SJSA1 (cell line): ENCODE measurements at regions not wholly inside any gene's neighbourhood (a gene's known extent, or its start where the extent isn't known, plus 50 kb on each side); places are given as distances from the start of the nearest gene placed in this dataset.

ENCODE experiments used
- DNase-seq, 2 experiments: peaks; one replicate each; pipeline ENCODE4 v3.0.0-alpha.2; 2015 to 2020; ENCODE audit warnings: low spot score in 2 of 2, low read depth in 1 of 2
- H3K27ac ChIP-seq: fragments of 250-450 bp; sonication (Bioruptor Pico); 2 replicates; pipeline ENCODE4 v1.5.1; 2020; ENCODE audit warnings: mild to moderate bottlenecking, moderate library complexity
- H3K27me3 ChIP-seq: fragments of 250-450 bp; sonication (Bioruptor Pico); replicated peaks from 2 replicates; pipeline ENCODE4 v1.5.1; 2020; ENCODE audit warnings: mild to moderate bottlenecking, moderate library complexity
- H3K36me3 ChIP-seq: fragments of 250-450 bp; sonication (Bioruptor Pico); 2 replicates; pipeline ENCODE4 v1.5.1; 2020; ENCODE audit warnings: mild to moderate bottlenecking
- H3K4me1 ChIP-seq: fragments of 250-450 bp; sonication (Bioruptor Pico); replicated peaks from 2 replicates; pipeline ENCODE4 v1.6.1; 2021; ENCODE audit warnings: mild to moderate bottlenecking
- H3K4me3 ChIP-seq: fragments of 250-450 bp; sonication (Bioruptor Pico); 2 replicates; pipeline ENCODE4 v1.5.1; 2020; ENCODE audit warnings: mild to moderate bottlenecking
- H3K9me3 ChIP-seq: fragments of 250-450 bp; sonication (Bioruptor Pico); replicated peaks from 2 replicates; pipeline ENCODE4 v1.5.1; 2020; ENCODE audit warnings: mild to moderate bottlenecking

DNA sequence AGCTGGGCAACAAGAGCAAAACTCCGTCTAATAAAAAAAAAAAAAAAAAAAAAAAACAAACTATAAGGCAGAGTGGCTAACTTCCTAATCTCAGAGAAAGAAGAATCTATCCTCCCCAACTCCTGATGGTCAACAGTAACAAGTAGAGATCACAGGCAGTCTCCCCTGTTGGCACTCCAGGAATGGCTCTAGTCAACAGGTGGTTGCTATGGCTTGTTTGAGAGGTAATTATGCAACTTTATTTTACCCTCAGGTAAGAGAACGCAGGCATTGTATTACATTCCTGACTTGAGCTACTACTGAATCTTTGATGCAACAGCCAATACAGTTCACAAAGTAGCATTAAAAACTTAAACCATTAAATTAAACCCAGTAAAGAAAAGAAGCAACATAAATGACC lies 180.3 kb downstream of the DICER1 start:
- H3K27me3 ChIP-seq = no peaks in the 10 kb centered on the region
- no peak overlapping the region for H3K27ac ChIP-seq
- H3K4me1 ChIP-seq = peaks cover 6% of the 10 kb centered on the region
- H3K9me3 ChIP-seq = no peaks in the 10 kb centered on the region
- no peak for DNase-seq
- no peaks in the 10 kb centered on the region for H3K36me3 ChIP-seq
- no peak overlapping the region for H3K4me3 ChIP-seq

DNA sequence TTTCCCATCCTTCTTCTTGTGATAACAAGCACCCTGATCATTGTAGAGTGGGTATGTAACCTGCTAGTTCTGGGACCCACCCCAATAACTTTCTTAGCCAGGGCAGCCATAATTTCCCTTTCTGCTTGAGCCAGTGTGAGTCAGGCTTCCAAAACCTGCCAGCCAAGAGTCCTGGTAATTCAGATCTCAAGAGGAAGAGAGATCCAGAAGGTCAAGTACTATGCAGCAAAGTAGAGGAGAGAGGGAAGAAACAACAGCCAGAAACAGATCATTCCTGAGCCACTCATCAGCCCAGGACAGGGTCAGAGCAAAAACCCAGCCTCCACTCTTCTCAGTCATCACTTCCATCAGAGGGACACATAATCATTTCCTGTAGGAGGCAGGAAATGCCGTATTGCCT lies 182.0 kb downstream of the DICER1 start:
- peaks cover 21% of the 10 kb centered on the region for H3K4me1 ChIP-seq
- no peak overlapping the region for H3K4me3 ChIP-seq
- H3K27ac ChIP-seq = no peak overlapping the region
- DNase-seq = no peak
- H3K27me3 ChIP-seq = no peaks in the 10 kb centered on the region
- H3K36me3 ChIP-seq = no peaks in the 10 kb centered on the region
- H3K9me3 ChIP-seq = no peaks in the 10 kb centered on the region

DNA sequence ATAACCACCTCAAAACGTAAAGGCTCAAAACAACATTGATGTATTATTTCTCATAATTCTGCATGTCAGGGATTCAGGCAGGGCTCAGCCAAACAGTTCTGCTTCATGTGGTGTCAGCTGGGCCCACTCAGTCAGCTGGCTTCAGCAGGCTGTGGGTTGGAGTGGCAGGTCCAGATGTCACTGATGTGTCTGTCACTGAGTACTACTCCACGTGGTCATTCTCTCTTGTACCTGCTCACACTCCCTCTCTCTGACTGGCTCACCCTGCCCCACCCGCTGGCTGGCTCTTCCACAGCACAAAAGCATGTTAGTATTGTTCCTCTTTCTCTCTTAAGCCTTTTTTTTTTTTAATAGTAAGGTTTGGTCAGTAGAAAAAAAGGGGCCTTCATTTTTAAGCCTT lies 182.4 kb downstream of the DICER1 start:
- Histone ChIP-seq H3K36me3 (no peaks in the 10 kb centered on the region), H3K27me3 (no peaks in the 10 kb centered on the region), H3K27ac (no peak overlapping the region), H3K4me3 (no peak overlapping the region), H3K9me3 (no peaks in the 10 kb centered on the region), H3K4me1 (peaks cover 21% of the 10 kb centered on the region)
- DNase-seq = no peak

DNA sequence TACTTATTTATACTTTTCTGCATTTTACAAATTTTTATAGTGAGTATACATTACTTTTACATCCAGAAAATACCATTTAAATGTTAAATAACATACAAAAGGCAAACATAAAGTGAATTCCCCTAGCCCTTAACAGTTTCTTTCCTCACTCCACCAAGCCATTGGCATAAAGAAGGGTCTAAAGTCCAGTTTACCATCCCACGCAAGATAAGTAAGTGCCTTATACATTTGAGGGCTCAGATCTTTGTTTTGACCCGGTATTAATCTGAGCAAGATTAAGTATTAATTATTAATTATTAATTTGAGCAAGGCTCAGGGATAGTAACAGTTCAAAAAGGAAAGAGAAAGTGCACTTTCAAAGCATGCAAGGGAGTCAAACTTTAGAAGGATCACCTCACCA lies 182.9 kb downstream of the DICER1 start:
- Histone ChIP-seq H3K4me1 (peaks cover 21% of the 10 kb centered on the region), H3K9me3 (no peaks in the 10 kb centered on the region), H3K4me3 (no peak overlapping the region), H3K36me3 (no peaks in the 10 kb centered on the region), H3K27me3 (no peaks in the 10 kb centered on the region), H3K27ac (no peak overlapping the region)
- DNase-seq = no peak

DNA sequence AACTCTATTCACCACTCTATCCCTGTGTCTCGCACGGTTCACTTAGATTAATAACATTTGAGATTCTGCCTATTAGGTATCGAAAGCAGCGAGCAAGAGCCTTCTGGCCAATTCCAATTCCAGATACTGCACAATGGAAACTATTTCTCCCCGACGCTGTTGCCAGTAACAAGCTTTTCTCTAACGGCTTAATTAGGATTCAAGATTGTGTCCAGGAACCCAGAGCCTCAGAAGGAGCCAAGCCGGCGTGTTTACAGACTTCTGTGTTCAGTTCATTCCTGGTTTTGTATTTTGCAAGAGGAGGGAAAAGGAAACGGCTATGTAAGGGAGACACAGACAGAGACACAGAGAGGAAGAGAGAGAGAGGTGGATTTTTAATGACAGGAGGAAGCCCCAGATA lies 185.6 kb downstream of the DICER1 start:
- peak overlapping the region; percentile 70 for H3K27ac ChIP-seq
- DNase-seq = peak in 1 of 2 experiments; percentile 44

DNA sequence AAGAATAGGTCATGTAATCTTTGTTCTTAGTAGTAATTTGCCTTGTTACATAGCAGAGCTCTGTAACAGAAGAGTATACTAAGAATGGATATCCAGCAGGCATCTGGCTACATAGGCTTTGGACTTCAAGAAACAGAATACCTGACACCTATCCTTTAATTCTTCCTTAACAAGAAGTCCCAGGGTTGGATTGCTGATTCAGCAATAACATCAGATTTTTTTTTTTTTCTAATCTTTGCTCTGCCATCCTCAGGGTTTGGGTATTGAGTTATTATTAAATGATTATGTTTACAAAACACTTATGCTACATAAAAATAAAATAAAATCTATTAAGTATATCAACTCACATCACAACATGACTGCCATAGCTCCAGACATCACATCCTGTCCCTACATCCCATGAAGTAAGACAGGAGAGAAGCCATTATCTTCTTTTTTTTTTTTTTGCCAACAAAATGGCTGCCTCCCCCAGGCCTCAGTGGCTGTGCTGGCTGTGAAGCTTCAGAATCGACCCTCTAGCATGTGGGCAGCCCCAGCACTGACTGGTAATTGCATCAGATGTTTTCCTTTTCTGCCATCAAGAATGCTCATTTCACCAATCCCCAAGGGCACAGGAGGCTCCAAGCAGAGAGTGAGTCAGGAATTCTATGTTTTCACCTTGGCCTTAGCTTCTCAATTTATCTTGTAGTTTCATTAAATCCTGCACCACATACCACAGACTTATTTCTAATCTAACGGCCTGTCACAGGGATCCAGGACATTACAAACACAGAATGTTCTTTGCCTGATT lies 186.2 kb downstream of the DICER1 start:
- Histone ChIP-seq H3K27ac (peak overlapping the region; percentile 70), H3K27me3 (no peaks in the 10 kb centered on the region), H3K4me1 (peaks cover 37% of the 10 kb centered on the region), H3K36me3 (no peaks in the 10 kb centered on the region), H3K9me3 (no peaks in the 10 kb centered on the region), H3K4me3 (no peak overlapping the region)
- DNase-seq = no peak

More for the DNA sequence above, 185.6 kb downstream of the DICER1 start:
- no peaks in the 10 kb centered on the region for H3K9me3 ChIP-seq
- H3K27me3 ChIP-seq = no peaks in the 10 kb centered on the region
- H3K4me1 ChIP-seq = peaks cover 32% of the 10 kb centered on the region
- H3K4me3 ChIP-seq = no peak overlapping the region
- H3K36me3 ChIP-seq = no peaks in the 10 kb centered on the region

DNA sequence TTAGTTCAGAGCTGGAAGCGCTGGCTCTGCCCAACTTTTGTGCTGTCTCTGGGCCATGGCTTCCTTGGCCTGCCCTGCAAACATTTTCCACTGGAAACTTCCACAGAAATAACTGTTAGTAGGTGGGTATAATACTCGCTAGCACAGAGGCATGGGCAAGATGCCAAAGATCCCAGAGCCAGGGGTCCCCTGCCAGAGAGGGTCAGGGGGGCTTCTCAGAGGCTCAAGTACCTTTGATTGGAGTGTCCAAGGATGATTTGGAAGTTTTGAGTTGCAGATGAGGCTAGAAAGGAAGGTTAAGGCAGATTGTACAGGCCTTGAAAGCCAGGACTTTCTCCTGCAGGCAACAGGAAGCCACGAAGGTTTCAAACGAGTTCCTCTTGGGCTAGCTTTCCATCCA lies 187.6 kb downstream of the DICER1 start:
- peaks cover 45% of the 10 kb centered on the region for H3K4me1 ChIP-seq
- no peaks in the 10 kb centered on the region for H3K9me3 ChIP-seq
- no peak for DNase-seq
- H3K27ac ChIP-seq = no peak overlapping the region
- H3K36me3 ChIP-seq = no peaks in the 10 kb centered on the region
- H3K27me3 ChIP-seq = no peaks in the 10 kb centered on the region
- no peak overlapping the region for H3K4me3 ChIP-seq

DNA sequence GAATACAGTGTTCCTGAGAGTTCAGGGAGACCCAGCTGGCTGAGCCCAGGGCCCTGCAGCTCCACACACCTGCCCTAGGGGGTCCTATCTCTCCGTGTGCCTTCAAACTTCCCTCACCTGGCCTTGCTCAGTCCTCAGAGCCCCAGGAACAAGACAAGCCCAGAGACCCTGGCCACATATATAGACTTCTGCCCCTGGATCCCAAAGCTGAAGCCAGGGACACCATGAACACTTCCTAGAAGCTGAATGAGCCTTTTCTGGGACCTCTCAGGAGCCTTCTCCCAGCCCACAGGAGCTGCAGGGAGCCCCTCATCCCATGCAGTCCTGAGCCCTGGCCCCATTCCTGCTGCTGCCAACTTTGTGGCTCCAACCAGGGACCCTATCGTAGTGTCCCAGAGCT lies 190.5 kb downstream of the DICER1 start:
- no peaks in the 10 kb centered on the region for H3K27me3 ChIP-seq
- no peaks in the 10 kb centered on the region for H3K9me3 ChIP-seq
- peaks cover 39% of the 10 kb centered on the region for H3K4me1 ChIP-seq
- no peak for DNase-seq
- no peaks in the 10 kb centered on the region for H3K36me3 ChIP-seq
- H3K4me3 ChIP-seq = no peak overlapping the region
- peak overlapping the region; percentile 55 for H3K27ac ChIP-seq

DNA sequence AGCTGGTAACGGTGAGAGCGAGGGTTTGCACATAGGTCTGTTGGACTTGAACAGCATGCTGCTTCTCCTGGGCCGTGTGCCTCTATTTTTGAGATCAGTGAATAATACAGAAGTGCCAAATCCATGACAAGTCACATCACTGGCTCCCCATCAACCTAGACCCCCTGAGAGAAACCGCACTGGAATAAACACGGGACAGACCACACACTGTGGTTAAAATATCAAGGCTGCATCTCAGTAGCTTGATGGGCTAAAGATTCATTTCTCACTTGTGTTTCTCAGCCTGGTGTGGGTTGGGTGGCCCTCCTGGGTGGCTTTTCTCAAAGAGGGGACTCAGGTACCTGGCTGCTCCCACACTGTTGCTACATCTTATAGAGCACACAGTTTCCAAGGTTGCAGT lies 191.0 kb downstream of the DICER1 start:
- H3K27ac ChIP-seq = peak overlapping the region; percentile 55
- H3K9me3 ChIP-seq = no peaks in the 10 kb centered on the region
- no peaks in the 10 kb centered on the region for H3K27me3 ChIP-seq
- H3K4me1 ChIP-seq = peaks cover 39% of the 10 kb centered on the region
- H3K4me3 ChIP-seq = no peak overlapping the region
- no peaks in the 10 kb centered on the region for H3K36me3 ChIP-seq
- DNase-seq = peak; percentile 87 to 94

DNA sequence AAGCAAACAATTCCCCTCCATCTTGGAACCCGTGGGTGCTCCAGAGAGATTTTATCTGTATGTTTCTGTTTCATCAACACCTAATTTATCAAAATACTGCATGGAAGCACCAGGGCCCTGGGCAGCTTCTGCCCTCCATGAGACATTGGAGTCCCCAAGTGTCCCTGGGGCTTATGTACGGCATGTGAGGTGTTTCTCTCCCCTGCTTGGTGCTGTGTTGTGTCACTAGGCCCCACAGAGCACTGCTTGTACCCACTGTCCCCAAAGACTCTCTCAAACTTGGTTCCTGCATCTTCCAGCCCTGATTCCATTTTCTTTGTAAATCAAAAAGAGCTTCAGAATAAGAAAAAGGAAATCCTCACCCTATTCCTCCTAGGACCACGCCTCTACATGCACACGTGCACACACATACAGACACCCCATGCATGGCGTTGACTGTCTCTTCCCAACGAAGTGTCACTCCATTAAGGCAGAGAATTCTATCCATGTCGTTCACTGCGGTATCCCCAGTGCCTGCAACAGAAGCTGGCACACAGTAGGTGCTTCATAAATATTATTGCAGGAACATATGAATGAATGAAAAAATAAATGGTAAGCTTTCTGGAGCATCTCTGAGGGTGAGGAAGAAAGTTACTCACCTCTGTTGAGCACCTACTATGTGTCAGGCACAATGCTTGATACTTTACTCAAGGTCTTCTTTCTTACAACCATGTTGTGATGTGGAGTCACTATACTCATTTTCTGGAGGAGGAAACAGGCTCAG lies 191.6 kb downstream of the DICER1 start:
- DNase-seq = no peak
- no peaks in the 10 kb centered on the region for H3K36me3 ChIP-seq
- H3K27ac ChIP-seq = peak overlapping the region; percentile 35; the same call in 1 of the 2 replicates
- H3K4me1 ChIP-seq = peaks cover 34% of the 10 kb centered on the region
- no peak overlapping the region for H3K4me3 ChIP-seq
- no peaks in the 10 kb centered on the region for H3K9me3 ChIP-seq
- H3K27me3 ChIP-seq = no peaks in the 10 kb centered on the region

DNA sequence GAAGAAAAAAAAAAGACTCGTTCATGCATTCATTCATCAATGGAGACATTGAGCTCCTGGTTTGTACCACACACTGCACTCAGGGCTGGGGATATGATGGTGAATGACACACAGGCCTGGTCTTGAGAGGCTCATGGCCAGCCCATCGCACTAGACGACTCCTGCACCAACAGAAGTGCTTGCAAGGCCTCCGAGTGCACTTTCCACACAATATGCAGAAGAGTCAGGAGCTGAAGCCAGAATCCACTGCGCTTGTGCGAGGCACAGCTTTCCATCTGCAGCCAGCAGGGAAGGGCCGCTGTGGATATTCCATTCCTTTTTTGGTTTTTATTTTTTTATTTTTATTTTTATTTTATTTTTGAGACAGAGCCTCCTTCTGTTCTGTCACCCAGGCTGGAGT lies 192.4 kb downstream of the DICER1 start:
- H3K4me3 ChIP-seq = no peak overlapping the region
- H3K27me3 ChIP-seq = no peaks in the 10 kb centered on the region
- no peaks in the 10 kb centered on the region for H3K36me3 ChIP-seq
- H3K9me3 ChIP-seq = no peaks in the 10 kb centered on the region
- no peak for DNase-seq
- peaks cover 32% of the 10 kb centered on the region for H3K4me1 ChIP-seq
- no peak overlapping the region for H3K27ac ChIP-seq

DNA sequence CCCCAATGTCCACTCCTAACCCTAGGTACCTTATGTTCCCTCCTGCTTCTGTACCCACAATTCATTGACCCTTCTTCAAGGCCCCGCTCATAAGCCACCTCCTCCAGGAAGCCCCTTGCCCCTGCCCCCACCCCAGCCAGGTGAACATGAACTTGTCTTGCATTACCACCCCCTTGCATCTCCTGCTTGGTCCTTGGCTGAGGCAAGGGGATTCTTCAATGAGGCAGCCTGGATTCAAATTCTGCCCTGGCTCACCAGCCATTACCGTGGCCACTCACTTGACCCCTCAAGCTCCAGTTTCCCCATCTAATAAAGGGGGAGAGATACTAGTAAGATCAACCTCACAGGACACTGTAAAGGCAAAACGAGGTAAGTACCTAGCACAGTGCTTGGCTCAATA lies 193.1 kb downstream of the DICER1 start:
- no peaks in the 10 kb centered on the region for H3K36me3 ChIP-seq
- no peak overlapping the region for H3K4me3 ChIP-seq
- DNase-seq = no peak
- peaks cover 32% of the 10 kb centered on the region for H3K4me1 ChIP-seq
- H3K9me3 ChIP-seq = no peaks in the 10 kb centered on the region
- no peaks in the 10 kb centered on the region for H3K27me3 ChIP-seq
- H3K27ac ChIP-seq = no peak overlapping the region

DNA sequence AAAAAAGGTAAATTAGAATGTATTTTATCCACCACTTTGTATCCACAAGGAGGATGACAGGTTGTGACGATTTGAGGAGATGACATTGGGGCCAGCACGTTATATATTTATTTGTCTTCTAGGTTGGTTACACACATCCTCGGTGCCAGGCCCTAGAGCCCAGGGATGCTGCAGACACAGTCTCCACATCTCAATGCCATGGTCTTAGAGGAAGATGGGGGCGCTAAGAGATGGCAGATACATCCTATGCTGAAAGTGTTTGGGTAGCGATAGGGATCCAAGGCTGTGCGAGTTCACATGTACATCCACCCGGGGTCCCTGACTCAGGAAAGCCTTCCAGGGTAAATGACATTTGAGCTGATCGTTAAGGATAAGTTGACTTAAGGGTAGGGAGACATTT lies 193.1 kb upstream of the GSC start:
- peaks cover 32% of the 10 kb centered on the region for H3K4me1 ChIP-seq
- H3K4me3 ChIP-seq = no peak overlapping the region
- no peaks in the 10 kb centered on the region for H3K9me3 ChIP-seq
- no peak for DNase-seq
- no peaks in the 10 kb centered on the region for H3K27me3 ChIP-seq
- H3K27ac ChIP-seq = no peak overlapping the region
- H3K36me3 ChIP-seq = no peaks in the 10 kb centered on the region

DNA sequence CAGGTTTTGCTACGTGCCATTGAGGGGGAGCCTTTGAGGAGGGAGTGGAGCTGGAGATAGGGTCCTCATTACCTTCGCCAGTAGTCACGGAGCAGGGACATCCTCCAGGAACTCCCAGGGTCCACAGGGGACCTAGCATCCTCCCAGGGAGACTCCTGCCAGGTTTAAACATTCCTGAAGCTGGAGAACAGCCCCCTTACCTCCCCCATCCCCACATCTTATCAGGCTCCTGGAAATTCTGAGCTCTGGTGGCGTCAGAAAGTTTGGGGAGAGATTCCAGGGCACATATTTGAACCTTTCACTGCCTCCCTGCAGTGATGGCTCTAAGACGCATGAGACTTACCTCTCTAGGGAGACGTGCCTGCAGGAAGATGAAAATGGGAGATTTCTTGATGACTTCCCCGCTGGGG lies 192.3 kb upstream of the GSC start:
- no peaks in the 10 kb centered on the region for H3K36me3 ChIP-seq
- H3K27ac ChIP-seq = no peak overlapping the region
- no peaks in the 10 kb centered on the region for H3K9me3 ChIP-seq
- no peak for DNase-seq
- H3K4me1 ChIP-seq = peaks cover 25% of the 10 kb centered on the region
- no peaks in the 10 kb centered on the region for H3K27me3 ChIP-seq
- no peak overlapping the region for H3K4me3 ChIP-seq
